Subcutaneous abdominal adipose tissue (tissue), 5 donors: ENCODE measurements at regions not wholly inside any gene's neighbourhood (a gene's known extent, or its start where the extent isn't known, plus 50 kb on each side); places are given as distances from the start of the nearest gene placed in this dataset.

Source experiments
- H3K27ac ChIP-seq: one replicate; pipeline ENCODE4 v1.7.0; 2013; ENCODE audit warnings: low read depth, mild to moderate bottlenecking, inconsistent platforms, low read length, moderate library complexity
- H3K27me3 ChIP-seq, 5 donors: one replicate each; pipeline ENCODE4 v1.7.0; 2013; ENCODE audit warnings: low read length in 5 of 5, inconsistent platforms in 1 of 5; ENCODE audit not compliant: control insufficient read depth in 5 of 5, insufficient read depth in 4 of 5
- H3K36me3 ChIP-seq, 5 donors: one replicate each; pipeline ENCODE4 v1.7.0; 2013; ENCODE audit warnings: low read length in 5 of 5; ENCODE audit not compliant: control insufficient read depth in 5 of 5, insufficient read depth in 5 of 5
- H3K4me1 ChIP-seq, 5 donors: one replicate each; pipeline ENCODE4 v1.7.0; 2013; ENCODE audit warnings: low read length in 5 of 5, mild to moderate bottlenecking in 3 of 5, moderate library complexity in 1 of 5; ENCODE audit not compliant: control insufficient read depth in 5 of 5, insufficient read depth in 5 of 5
- H3K4me3 ChIP-seq, 5 donors: one replicate each; pipeline ENCODE4 v1.7.0; 2013; ENCODE audit warnings: low read length in 5 of 5, low read depth in 1 of 5
- H3K9ac ChIP-seq, 5 donors: one replicate each; pipeline ENCODE4 v1.7.0; 2013; ENCODE audit warnings: low read length in 5 of 5, mild to moderate bottlenecking in 4 of 5, moderate library complexity in 3 of 5
- H3K9me3 ChIP-seq, 5 donors: one replicate each; pipeline ENCODE4 v1.7.0; 2013; ENCODE audit warnings: low read length in 5 of 5; ENCODE audit not compliant: control insufficient read depth in 5 of 5
- donor health status: healthy.
- donor health status: healthy.
- donor health status: healthy.
- donor health status: healthy.
- donor health status: healthy.

DNA sequence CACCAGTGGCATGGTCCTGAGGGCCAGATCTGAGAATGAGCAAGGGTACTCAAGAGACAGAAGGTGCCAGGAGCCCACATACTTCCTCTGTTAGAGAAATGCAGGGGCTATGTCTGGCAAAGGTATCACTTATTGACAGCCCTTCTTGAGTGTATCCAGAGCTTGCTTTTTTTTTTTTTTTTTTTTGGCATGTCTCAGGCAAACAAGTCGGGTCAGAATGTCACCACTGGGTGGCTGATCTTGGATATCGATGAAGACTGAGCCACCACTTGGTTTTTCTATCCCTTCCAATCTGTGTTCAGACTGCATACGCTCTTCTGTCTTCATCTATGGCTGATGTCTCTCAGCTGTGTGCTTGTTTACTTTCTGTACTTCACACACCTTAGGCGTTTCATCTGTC is 363.4 kb upstream of the C2CD4B start:
- no peaks in the 10 kb centered on the region for H3K27me3 ChIP-seq
- H3K36me3 ChIP-seq, result no peaks in the 10 kb centered on the region
- H3K9ac ChIP-seq, result no peak overlapping the region
- peaks cover 0 to 2% (median 0%) of the 10 kb centered on the region in 5 donors for H3K9me3 ChIP-seq
- H3K27ac ChIP-seq, result peak overlapping the region; percentile 62
- peaks cover 6 to 35% (median 18%) of the 10 kb centered on the region in 5 donors for H3K4me1 ChIP-seq
- H3K4me3 ChIP-seq, result no peak overlapping the region

DNA sequence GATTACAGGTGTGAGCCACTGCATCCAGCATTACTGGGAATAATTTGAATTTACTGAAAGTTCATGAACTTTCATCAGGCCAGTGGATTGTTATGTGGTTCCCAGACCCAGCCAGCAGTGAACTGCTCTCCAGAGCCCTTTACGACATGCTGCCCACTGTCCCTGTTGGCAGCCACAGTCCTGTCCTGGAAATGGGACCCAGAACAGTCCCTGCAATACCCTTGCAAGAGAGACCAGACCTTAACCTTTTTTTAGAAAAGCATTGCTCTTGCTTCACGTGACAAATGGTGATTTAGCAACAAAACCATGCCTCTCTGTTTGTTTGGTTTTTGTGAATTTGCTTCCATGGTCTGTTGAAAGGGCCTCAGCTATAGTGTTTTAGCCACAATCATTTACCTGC is 367.3 kb upstream of the C2CD4B start:
- Histone ChIP-seq H3K4me3 (no peak overlapping the region), H3K27me3 (no peaks in the 10 kb centered on the region), H3K4me1 (peaks cover 2 to 40% (median 27%) of the 10 kb centered on the region in 5 donors), H3K27ac (peak overlapping the region; percentile 72), H3K36me3 (no peaks in the 10 kb centered on the region), H3K9me3 (no peaks in the 10 kb centered on the region), H3K9ac (peak overlapping the region in 1 of 5 donors; percentile 61)

DNA sequence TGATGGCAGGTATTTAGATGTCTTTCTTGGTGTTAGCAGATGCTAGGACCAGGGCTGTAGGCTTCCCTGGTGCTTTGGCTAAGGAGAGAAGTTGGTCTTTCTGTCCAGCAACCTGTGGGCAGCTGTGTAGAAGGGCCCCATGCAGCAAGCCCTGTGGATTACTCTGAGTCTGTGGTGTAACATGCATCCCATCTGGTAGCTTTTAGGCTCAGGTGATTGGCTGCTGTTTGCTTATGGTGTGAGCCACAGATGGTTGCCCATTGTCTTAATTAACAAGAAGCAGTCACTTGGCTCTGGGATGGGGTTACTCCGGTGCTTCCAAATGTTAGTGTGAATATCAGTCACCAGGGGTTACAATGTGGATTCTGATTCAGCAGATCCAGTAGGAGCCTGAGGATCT is 368.6 kb upstream of the C2CD4B start:
- no peaks in the 10 kb centered on the region for H3K9me3 ChIP-seq
- no peaks in the 10 kb centered on the region for H3K36me3 ChIP-seq
- H3K9ac ChIP-seq, result peak overlapping the region in 2 of 5 donors; percentile 35 to 47
- H3K27me3 ChIP-seq, result no peaks in the 10 kb centered on the region
- H3K27ac ChIP-seq, result peak overlapping the region; percentile 72
- H3K4me3 ChIP-seq, result no peak overlapping the region
- peaks cover 2 to 30% (median 24%) of the 10 kb centered on the region in 5 donors for H3K4me1 ChIP-seq

GRCh38 chr15:62534996-62535395 is 369.9 kb upstream of the C2CD4B start:
- Histone ChIP-seq H3K4me3 (no peak overlapping the region), H3K27me3 (no peaks in the 10 kb centered on the region), H3K27ac (peak overlapping the region; percentile 72), H3K9me3 (no peaks in the 10 kb centered on the region), H3K4me1 (peaks cover 2 to 28% (median 24%) of the 10 kb centered on the region in 5 donors), H3K36me3 (no peaks in the 10 kb centered on the region), H3K9ac (peak overlapping the region in 3 of 5 donors; percentile 13 to 37 (median 25))

GRCh38 chr15:62539236-62539635 is 374.2 kb upstream of the C2CD4B start:
- H3K4me3 ChIP-seq, result no peak overlapping the region
- H3K27ac ChIP-seq, result no peak overlapping the region
- H3K9ac ChIP-seq, result no peak overlapping the region
- no peaks in the 10 kb centered on the region for H3K27me3 ChIP-seq
- H3K36me3 ChIP-seq, result peaks cover 0 to 4% (median 0%) of the 10 kb centered on the region in 5 donors
- peaks cover 3 to 19% (median 10%) of the 10 kb centered on the region in 5 donors for H3K4me1 ChIP-seq
- H3K9me3 ChIP-seq, result no peaks in the 10 kb centered on the region

DNA sequence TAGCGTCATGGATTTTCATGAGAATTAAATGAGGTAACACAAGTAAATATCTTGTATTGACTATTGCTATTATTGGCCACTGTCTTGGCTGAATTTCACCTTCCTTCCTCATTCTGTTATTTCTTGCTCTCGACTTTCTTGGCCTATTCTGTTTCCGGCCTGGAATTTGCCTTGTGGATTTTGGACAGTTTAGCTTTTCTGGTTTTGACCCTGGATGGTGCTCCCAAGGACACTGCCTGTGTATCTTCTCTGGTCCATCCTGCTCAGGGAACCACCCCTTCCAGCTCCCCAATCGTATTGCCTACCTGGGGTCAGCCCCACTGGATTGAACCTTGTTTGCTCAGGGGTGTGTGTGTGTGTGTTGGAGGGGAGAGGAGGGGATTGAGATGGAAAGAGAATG is 376.2 kb upstream of the C2CD4B start:
- no peaks in the 10 kb centered on the region for H3K27me3 ChIP-seq
- peaks cover 0 to 4% (median 0%) of the 10 kb centered on the region in 5 donors for H3K36me3 ChIP-seq
- H3K9ac ChIP-seq, result no peak overlapping the region
- no peaks in the 10 kb centered on the region for H3K9me3 ChIP-seq
- peaks cover 10 to 20% (median 17%) of the 10 kb centered on the region in 5 donors for H3K4me1 ChIP-seq
- H3K27ac ChIP-seq, result peak overlapping the region; percentile 54
- H3K4me3 ChIP-seq, result no peak overlapping the region

DNA sequence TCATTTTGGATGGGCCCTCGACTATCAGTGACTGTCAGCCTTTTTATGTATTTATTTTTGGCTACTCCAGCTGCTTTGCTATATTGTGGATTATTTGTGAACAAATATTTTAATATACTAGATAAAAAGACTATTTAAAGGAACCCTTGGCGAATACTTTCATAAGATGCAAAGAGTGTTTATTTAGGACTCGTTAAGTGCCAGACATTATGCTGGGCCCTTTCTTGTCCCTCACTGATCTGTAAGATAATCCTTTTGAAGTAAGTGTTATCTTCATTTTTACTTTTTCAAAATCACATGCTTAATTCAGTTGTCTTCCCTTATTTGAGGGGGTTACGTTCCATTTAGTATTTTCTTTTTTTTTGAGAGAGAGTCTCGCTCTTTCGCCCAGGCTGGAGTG is 376.8 kb upstream of the C2CD4B start:
- Histone ChIP-seq H3K27me3 (no peaks in the 10 kb centered on the region), H3K9ac (no peak overlapping the region), H3K27ac (peak overlapping the region; percentile 54), H3K36me3 (peaks cover 0 to 4% (median 0%) of the 10 kb centered on the region in 5 donors), H3K4me1 (peaks cover 16 to 26% (median 19%) of the 10 kb centered on the region in 5 donors), H3K9me3 (no peaks in the 10 kb centered on the region), H3K4me3 (no peak overlapping the region)

DNA sequence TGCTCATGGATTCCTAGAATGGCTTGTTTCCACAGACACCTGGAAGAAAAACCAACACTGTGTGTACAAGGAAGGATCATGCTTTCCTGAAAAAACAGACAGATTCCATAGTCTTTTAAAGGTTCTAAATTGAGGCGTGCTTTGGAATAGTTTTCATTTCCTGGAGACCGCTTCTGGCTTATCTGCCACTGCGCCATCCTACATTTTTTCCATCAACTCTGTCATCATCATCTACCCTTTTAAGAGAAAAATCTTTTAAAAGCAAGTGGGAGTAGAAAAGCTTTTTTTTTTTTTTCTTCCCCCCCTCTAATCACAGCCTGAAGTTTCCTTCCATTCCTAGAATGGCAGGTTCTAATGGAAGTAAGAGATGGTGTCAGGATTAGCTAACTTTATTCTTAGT is 379.4 kb upstream of the C2CD4B start:
- Histone ChIP-seq H3K9ac (no peak overlapping the region), H3K36me3 (peaks cover 0 to 4% (median 0%) of the 10 kb centered on the region in 5 donors), H3K9me3 (no peaks in the 10 kb centered on the region), H3K27ac (no peak overlapping the region), H3K4me3 (no peak overlapping the region), H3K4me1 (peaks cover 17 to 46% (median 34%) of the 10 kb centered on the region in 5 donors), H3K27me3 (no peaks in the 10 kb centered on the region)

- peak overlapping the region; percentile 89 for H3K27ac ChIP-seq
- no peaks in the 10 kb centered on the region for H3K9me3 ChIP-seq
- no peaks in the 10 kb centered on the region for H3K27me3 ChIP-seq
- peaks cover 17 to 53% (median 43%) of the 10 kb centered on the region in 5 donors for H3K4me1 ChIP-seq
- H3K36me3 ChIP-seq, result peaks cover 0 to 4% (median 0%) of the 10 kb centered on the region in 5 donors
- peak overlapping the region in 3 of 5 donors; percentile 30 to 53 (median 33) for H3K9ac ChIP-seq
- no peak overlapping the region for H3K4me3 ChIP-seq
Observed at GRCh38 chr15:62545467-62546227, 380.6 kb upstream of the C2CD4B start.

- Histone ChIP-seq H3K36me3 (peaks cover 0 to 4% (median 0%) of the 10 kb centered on the region in 5 donors), H3K27ac (peak overlapping the region; percentile 89), H3K9me3 (no peaks in the 10 kb centered on the region), H3K27me3 (no peaks in the 10 kb centered on the region), H3K9ac (peak overlapping the region in 1 of 5 donors; percentile 53), H3K4me1 (peaks cover 11 to 52% (median 45%) of the 10 kb centered on the region in 5 donors), H3K4me3 (peak overlapping the region in 2 of 5 donors; percentile 26)
Observed at GRCh38 chr15:62546628-62547027, 381.5 kb upstream of the C2CD4B start.
